ENCODE measurements at regions not wholly inside any gene's neighbourhood (a gene's known extent, or its start where the extent isn't known, plus 50 kb on each side); places are given as distances from the start of the nearest gene placed in this dataset.

GRCh38 chr7:10685040-10685439 lies 288.6 kb upstream of the PHF14 start:
- no peak for DNase-seq (ENCODE audit: low spot score)

- no peak for DNase-seq (ENCODE audit: low spot score)
These were observed 285.1 kb upstream of the PHF14 start for GRCh38 chr7:10688544-10688943.

- no peak for DNase-seq (ENCODE audit: low spot score)
These were observed 277.6 kb upstream of the PHF14 start for GRCh38 chr7:10696064-10696463.

- DNase-seq (ENCODE audit: low spot score) = no peak
These were observed 270.6 kb upstream of the PHF14 start for GRCh38 chr7:10703059-10703458.

DNA sequence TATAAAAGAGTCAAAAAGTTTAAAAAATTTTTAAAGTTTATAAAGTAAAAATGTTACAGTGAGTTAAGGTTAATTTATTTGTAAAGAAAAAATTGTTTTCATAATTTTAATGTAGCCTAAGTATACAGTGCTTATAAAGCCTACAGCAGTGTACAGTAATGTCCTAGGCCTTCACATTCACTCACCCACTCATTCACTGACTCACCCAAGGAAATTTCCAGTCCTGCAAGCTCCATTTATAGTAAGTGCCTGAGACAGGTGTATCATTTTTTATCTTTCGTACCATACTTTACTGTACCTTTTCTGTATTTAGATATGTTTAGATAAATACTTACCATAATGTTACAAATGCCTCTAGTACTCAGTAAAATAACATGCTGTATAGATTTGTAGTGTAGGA lies 269.7 kb upstream of the PHF14 start:
- DNase-seq (ENCODE audit: low spot score) = no peak

DNA sequence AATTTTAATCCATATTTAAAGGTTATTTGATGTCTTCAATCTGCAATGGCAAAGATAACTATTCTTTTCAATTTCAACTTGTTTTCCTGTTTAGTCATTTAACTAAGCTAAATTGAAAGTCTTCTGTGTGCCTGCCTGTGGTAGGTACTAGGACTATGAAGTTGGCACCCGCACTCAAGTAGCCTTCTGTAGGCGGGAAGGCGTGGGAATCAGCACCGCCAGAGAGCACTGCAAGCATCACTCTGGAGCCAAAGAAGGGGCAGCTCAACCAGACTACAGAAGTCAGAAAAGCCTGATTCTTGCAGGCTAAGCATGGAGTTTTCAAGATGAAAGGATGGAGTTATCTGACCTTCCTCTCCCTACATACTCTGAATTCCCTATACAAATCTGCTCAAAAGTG lies 269.0 kb upstream of the PHF14 start:
- DNase-seq (ENCODE audit: low spot score) = no peak

GRCh38 chr7:10706875-10707493 lies 266.7 kb upstream of the PHF14 start:
- DNase-seq (ENCODE audit: low spot score) = peak; percentile 43

- peak; percentile 58 for DNase-seq (ENCODE audit: low spot score)
These were observed 266.2 kb upstream of the PHF14 start for GRCh38 chr7:10707519-10707918.

DNA sequence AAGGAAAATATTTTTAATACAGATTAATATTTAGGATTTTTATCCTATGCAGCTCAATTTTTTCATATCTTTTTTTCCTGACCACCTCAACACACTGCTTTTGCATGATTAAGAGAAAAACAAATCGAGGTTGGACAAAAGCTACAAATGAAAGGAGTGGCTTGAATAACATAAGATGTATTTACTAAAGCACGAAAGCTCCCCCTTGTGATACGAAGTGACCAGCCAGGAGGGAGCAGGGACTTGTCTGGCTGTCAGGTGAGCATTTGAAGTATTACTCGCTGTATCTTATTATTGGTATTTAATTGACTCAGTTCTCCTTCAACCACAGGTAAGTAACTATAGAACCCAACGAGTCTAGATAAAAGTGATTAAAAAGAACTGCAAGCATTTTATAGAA lies 265.2 kb upstream of the PHF14 start:
- DNase-seq (ENCODE audit: low spot score) = peak; percentile 83

DNA sequence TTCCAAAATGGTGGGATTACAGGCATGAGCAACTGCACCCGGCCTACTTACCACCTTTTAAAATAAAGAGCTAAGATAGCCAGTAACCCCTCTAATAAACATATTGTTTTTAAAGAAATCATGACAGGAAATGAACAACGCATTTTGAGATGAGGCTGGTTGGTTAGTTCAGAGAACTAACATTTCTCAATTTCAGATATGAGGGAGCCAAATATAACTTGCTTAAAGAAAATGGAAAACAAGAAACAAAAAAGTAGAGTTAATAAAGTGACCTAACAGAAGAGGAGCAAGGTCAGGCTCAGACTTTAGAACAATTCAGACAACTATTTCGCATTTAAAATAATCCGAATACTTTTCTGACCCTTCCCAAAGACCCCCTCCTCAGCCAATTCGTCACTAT lies 254.9 kb upstream of the PHF14 start:
- DNase-seq (ENCODE audit: low spot score) = no peak

DNA sequence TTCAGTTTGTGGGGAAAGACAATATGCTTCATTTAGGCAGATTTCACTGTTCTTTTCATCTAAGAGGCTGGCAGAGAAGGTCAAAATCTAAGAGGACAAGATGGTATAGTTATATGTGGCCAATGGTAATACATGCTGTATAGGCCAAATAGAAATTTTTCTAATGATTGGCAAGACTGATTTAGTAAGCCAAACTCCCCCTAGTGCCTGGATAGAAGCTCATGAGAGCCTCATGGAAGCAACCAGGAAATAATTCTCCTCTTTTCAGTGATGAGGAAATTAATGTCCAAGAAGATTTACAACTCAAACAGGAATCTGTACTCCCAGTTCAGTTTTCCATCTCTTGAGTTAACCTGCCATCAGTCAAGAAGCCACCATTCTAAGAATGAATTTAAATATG lies 253.6 kb upstream of the PHF14 start:
- DNase-seq (ENCODE audit: low spot score) = no peak

DNA sequence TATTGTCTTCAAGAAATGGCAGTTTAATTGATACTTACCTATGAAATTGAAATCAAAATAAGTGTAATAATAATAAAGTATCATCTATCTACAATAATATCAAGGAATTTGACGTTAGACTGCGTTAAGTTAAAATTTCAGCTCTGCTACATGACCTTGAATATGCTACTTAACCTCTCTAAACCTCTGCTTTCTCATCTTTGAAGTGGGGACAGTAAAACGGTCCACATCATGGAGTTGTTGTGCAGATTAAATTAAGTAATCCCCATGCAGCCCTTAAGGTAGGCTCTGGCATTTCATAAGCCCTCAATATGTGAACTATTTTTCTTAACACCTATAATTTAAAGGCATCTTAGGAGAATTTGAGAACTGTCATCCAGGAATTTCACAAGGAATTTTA lies 252.4 kb upstream of the PHF14 start:
- DNase-seq (ENCODE audit: low spot score) = no peak

- no peak for DNase-seq (ENCODE audit: low spot score)
These were observed 249.8 kb upstream of the PHF14 start for GRCh38 chr7:10723832-10724231.

DNA sequence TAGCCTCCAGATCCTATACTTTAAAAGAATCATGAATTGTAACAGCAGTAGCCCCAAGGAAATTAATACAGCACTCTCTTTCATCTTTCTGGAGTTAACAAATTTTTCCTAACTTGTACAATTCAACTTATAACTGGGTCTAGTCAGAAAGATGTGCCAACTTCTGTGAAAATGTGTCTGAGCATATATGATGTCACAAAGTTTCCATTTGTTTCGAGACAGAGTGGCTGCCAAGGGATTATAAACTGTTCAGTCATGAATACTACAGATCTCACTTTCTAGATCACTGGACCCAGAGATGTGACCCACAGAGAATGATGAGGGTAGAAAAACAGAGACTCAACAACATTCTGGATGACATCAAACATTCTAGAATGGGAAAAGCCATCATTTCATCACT lies 249.2 kb upstream of the PHF14 start:
- DNase-seq (ENCODE audit: low spot score) = no peak

DNA sequence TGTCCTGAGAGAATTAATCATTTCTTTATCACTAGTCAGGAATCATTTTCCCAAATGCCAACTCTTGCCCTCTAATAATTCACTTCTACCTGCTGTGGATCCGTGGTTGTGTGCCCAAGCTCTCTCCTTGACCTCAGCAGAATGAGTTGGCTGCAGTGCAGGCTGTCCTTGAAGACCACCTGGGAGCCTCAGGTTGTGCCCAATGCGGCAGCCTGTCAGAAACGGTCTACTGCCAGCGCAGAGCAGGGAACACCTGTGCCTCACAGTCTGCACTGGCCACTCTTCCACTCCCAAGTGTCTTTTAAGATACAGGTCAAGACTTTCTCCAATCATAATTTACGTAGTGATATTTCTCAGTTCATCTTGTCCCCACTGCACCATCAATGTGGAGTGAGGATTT lies 246.0 kb upstream of the PHF14 start:
- peak; percentile 77 for DNase-seq (ENCODE audit: low spot score)

DNA sequence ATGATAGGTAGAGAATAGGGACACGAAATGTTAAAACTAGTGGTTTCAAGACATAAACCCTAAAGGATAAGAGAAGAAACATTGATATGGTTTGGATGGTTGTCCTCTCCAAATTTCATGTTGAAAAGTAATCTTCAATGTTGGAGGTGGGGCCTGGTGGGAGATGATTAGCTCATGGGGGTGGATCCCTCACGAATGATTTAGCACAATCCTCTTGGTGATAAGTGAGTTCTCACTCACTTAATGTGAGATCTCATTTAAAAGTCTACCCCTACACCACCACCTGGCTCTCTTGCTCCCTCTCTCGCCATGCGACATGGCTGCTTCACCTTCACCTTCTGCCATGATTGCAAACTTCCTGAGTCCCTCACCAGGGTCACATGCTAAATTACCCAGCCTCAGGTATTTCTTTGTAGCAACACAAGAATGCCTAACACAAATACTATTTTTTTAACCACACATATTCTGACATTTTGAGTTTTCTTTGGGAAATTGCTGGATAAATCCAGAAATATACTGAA lies 242.4 kb upstream of the PHF14 start:
- no peak for DNase-seq (ENCODE audit: low spot score)

GRCh38 chr7:10733747-10734146 lies 239.9 kb upstream of the PHF14 start:
- no peak for DNase-seq (ENCODE audit: low spot score)

DNA sequence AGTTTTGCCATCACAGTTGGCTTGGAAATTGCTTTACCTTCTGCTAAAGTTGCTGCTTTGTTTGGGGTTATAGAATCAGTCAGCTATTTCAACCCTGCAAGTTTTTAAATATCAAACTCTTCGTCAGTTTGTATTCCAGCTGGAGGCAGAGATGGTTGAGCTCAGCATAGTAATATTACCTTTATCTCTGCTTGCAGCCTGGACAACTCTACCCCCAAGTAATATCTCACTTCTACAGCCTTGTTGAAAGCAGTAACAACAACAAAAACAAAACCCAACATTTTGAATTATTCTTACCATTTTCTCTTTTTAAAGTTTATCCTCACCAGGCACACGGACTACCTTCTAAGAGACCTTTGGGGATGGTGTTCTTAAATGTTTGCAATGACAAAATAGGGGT lies 239.1 kb upstream of the PHF14 start:
- no peak for DNase-seq (ENCODE audit: low spot score)

DNA sequence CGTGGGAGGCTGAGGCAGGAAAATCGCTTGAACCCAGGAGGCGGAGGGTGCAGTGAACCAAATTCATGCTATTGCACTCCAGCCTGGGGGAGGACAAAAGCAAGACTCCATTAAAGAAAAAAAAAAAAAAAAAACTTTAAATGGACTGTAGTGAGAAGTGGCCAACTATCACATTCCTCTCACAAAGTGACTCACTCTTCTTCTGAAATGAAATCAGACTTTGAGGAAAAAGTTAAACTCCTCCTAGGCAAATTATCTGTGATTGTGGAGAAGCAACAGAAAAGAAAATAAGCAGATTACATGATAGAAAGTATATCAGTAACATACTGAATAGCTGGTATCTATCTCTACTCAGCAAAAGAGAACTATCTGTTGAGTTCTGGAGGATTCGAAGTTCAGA lies 234.3 kb upstream of the PHF14 start:
- no peak for DNase-seq (ENCODE audit: low spot score)

DNA sequence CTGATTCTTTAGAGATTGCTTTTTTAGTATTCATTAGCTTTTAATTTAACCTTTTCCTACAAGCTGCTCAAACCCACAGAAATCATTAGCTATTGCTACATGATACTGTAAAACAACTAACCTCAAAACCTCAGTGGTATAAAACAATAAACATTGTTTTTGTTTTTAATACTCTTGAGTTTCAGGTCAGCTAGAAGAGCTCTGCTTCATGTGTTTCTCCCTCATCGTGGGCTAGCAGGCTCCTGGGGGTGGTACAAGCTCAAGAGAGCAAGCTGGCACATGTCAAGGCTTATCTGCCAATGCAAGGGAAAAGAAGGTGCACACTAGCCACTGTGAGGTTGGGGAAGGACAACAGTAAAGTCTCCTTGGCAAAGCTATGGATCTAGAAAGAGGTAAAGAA lies 232.9 kb upstream of the PHF14 start:
- DNase-seq (ENCODE audit: low spot score) = no peak

DNA sequence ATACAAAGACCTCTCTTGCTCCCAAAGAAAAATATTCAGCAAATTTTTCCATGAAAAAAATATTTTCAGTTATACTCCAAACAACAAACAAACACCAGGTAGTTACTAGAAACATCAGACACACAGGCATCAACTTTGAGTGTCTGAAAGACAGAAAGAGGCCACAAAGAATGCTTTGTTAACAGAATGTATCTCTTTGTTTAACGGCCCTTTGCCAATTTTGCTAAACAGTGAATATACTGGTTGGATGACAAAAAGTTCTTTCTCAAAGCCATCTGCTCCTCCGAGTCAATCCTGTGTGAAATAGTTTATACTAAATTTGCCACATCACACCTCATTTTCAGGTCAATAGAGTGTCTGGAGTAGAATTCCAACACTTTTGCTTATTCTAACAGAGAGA lies 216.7 kb upstream of the PHF14 start:
- peak; percentile 34 for DNase-seq (ENCODE audit: low spot score)

GRCh38 chr7:10759120-10759519 lies 214.6 kb upstream of the PHF14 start:
- no peak for DNase-seq (ENCODE audit: low spot score)

- no peak for DNase-seq (ENCODE audit: low spot score)
These were observed 205.9 kb upstream of the PHF14 start for GRCh38 chr7:10767771-10768170.

DNA sequence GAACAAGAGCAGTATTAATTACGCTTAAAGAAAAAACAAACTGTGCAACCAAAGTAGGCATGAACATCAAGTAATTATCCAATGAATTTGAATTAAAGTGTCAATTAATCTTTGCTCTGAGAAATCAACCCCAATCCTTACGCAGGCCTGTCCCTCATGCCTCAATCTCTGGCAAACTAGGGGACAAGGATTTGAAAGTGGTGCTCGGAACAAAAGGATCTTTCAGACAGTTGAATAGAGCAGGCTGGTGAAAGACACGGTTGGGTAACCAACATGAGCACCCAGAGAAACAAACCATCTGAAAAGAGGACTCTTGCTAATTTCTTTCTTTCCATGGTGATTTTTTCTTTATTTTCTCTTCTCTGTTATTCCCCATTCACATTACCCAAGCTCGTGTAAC lies 203.5 kb upstream of the PHF14 start:
- no peak for DNase-seq (ENCODE audit: low spot score)

GRCh38 chr7:10773430-10773829 lies 200.2 kb upstream of the PHF14 start:
- no peak for DNase-seq (ENCODE audit: low spot score)
